Testis (tissue), 2 donors: ENCODE measurements at regions not wholly inside any gene's neighbourhood (a gene's known extent, or its start where the extent isn't known, plus 50 kb on each side); places are given as distances from the start of the nearest gene placed in this dataset.

Experiments
- POLR2A ChIP-seq: fragments of 450-650 bp; IDR thresholded peaks from one replicate; pipeline ENCODE4 v1.6.1; 2017; ENCODE audit warnings: antibody characterized with exemption, mild to moderate bottlenecking, moderate library complexity
- TF ChIP-seq, protein P1 (sequence below), 3 experiments: fragments of 450-650 bp in 2 of 3; fragments of 200-600 bp in 1 of 3; sonication (generic) in 1 of 3; IDR thresholded peaks; one replicate each; pipeline ENCODE4 v1.5.1; 2016 to 2019; ENCODE audit warnings: antibody characterized with exemption in 3 of 3, mild to moderate bottlenecking in 2 of 3, moderate library complexity in 1 of 3

DNA sequence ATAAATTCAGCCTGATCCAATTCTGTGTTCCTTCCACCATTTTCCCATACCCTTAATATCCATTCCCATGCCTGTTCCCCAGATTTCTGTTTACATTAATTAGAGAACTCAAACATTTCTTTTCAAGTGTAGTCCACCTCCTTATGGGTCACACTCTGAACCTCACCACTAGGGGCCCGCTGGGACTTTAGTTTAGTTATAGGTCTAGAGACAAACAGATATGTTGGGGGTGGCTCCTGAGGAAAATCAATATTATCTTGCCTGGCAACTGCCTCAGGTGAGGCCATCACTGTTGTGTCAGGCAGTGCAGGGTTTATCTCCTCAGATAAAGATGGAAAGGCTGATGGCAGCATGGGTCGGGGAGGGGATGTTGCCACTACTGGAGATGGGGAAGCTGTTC lies 72.8 kb downstream of the CLDN1 start:
- TF ChIP-seq, protein P1, sequence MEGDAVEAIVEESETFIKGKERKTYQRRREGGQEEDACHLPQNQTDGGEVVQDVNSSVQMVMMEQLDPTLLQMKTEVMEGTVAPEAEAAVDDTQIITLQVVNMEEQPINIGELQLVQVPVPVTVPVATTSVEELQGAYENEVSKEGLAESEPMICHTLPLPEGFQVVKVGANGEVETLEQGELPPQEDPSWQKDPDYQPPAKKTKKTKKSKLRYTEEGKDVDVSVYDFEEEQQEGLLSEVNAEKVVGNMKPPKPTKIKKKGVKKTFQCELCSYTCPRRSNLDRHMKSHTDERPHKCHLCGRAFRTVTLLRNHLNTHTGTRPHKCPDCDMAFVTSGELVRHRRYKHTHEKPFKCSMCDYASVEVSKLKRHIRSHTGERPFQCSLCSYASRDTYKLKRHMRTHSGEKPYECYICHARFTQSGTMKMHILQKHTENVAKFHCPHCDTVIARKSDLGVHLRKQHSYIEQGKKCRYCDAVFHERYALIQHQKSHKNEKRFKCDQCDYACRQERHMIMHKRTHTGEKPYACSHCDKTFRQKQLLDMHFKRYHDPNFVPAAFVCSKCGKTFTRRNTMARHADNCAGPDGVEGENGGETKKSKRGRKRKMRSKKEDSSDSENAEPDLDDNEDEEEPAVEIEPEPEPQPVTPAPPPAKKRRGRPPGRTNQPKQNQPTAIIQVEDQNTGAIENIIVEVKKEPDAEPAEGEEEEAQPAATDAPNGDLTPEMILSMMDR (IDR thresholded peaks at IDR 0.05): no peak
- no peak for TF ChIP-seq POLR2A
